Mesodermal cell (in vitro differentiated cells): ENCODE measurements at regions not wholly inside any gene's neighbourhood (a gene's known extent, or its start where the extent isn't known, plus 50 kb on each side); places are given as distances from the start of the nearest gene placed in this dataset.

ENCODE experiments used
- H3K27ac ChIP-seq: 2 replicates; pipeline ENCODE4 v1.7.0; 2013; ENCODE audit warnings: mild to moderate bottlenecking, low read depth, low read length, moderate library complexity; ENCODE audit not compliant: severe bottlenecking
- H3K36me3 ChIP-seq: 2 replicates; pipeline ENCODE4 v1.7.1; 2013; ENCODE audit warnings: mild to moderate bottlenecking, low read length, moderate library complexity; ENCODE audit not compliant: control insufficient read depth, insufficient read depth
- H3K4me1 ChIP-seq: one replicate; pipeline ENCODE4 v1.7.1; 2013; ENCODE audit warnings: mild to moderate bottlenecking, low read length; ENCODE audit not compliant: insufficient read depth, control insufficient read depth, poor library complexity, severe bottlenecking
- H3K4me3 ChIP-seq: 2 replicates; pipeline ENCODE4 v1.7.0; 2013; ENCODE audit warnings: low read length, control low read depth, mild to moderate bottlenecking; ENCODE audit not compliant: insufficient read depth, poor library complexity, severe bottlenecking; ENCODE audit errors: extremely low read depth
- H3K9me3 ChIP-seq: 2 replicates; pipeline ENCODE4 v1.7.1; 2013; ENCODE audit warnings: mild to moderate bottlenecking, low read length, moderate library complexity; ENCODE audit not compliant: control insufficient read depth
- WGBS, 2 experiments: methylation state at CpG; one replicate each; pipeline ENCODE4 v1.1.5; 2013; ENCODE audit warnings: missing lambda C conversion rate in 2 of 2; ENCODE audit not compliant: insufficient coverage in 2 of 2; 5-methylcytosine and 5-hydroxymethylcytosine counted together

DNA sequence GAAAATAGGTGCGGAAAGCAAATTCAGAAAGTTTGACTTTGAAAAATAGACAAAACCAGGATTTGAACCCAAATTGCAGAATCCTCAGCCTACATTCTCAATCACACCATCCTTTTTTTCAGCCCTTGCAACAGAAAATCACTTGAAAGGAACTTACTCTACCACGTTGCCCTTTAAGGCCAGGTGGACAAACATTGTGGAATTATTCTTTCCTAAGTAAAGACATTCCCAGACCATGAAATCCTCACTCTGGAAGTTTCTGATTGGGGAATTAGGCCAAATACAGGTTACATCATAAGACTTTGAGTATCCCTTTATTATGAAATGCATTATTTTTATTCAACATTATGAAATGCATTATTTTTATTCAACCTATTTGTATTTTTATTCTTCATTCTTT lies 259.4 kb downstream of the RAD51AP2 start:
- WGBS, 2 experiments, result 100% methylated on average over 1 to 2 of the region's 2 CpGs
- no peaks in the 10 kb centered on the region for H3K9me3 ChIP-seq
- H3K4me1 ChIP-seq, result peaks cover 2% of the 10 kb centered on the region
- H3K27ac ChIP-seq, result no peak overlapping the region
- no peak overlapping the region for H3K4me3 ChIP-seq
- H3K36me3 ChIP-seq, result no peaks in the 10 kb centered on the region

DNA sequence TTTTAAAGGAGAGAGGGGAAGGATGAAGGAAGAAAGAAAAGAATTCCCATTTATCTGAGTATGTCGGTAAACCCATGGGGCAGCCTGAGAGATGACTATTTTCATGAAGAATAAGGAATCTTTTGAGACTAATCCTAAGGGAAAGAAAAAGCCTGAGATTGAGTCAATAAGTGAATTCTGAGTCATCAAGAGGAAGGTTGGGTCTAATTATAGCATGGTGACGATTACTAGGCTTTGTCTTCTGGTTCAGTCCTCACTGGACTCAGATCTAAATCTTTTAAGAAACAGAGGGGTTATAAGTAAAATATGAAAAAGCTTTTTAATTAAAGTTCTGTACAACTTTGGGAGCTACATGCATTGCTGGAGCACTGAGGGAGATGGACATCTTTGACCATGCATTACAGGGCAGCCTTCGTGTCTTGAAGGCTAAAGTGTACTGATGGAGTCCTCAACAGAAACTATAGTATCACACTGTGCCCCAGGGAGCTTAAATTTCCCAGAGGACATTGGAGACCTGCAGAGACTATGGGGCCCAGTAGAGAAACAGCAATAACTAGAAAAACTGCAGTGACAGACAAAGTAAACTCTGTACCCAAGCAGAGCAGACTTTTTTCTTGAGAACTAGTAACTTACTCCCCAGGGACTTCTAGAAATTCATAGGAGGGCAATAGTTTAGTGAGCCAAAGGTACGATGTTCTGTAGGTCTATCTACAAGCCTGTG lies 260.9 kb downstream of the RAD51AP2 start:
- WGBS, 2 experiments, result 56 to 66% methylated on average over 3 of the region's 4 CpGs
- Histone ChIP-seq H3K27ac (no peak overlapping the region), H3K4me3 (no peak overlapping the region), H3K9me3 (no peaks in the 10 kb centered on the region), H3K4me1 (peaks cover 2% of the 10 kb centered on the region), H3K36me3 (no peaks in the 10 kb centered on the region)

DNA sequence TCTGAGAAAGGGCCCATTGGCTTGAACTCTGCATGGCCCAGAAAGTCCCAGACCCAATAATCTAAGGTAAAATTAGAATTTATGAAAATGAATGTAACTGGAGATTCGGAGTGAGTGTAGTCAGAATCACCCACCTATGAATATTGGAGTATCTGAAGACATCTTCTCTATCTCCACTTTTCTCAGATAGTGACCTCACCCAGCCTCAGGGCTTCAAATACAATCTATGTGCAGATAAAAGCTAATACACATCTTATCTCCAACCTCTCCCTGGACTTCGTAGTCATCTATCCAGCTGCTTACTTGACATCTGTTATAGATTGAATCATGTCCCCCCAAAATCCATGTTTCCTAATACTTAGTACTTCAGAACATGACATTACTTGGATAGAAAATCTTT lies 263.2 kb downstream of the RAD51AP2 start:
- Histone ChIP-seq H3K27ac (no peak overlapping the region), H3K4me3 (no peak overlapping the region), H3K9me3 (no peaks in the 10 kb centered on the region), H3K4me1 (peaks cover 2% of the 10 kb centered on the region), H3K36me3 (no peaks in the 10 kb centered on the region)
- WGBS, 2 experiments, result 78% methylated on average over 1 of the region's 2 CpGs; no CpG with 5 or more reads in 1 of the 2 experiments

DNA sequence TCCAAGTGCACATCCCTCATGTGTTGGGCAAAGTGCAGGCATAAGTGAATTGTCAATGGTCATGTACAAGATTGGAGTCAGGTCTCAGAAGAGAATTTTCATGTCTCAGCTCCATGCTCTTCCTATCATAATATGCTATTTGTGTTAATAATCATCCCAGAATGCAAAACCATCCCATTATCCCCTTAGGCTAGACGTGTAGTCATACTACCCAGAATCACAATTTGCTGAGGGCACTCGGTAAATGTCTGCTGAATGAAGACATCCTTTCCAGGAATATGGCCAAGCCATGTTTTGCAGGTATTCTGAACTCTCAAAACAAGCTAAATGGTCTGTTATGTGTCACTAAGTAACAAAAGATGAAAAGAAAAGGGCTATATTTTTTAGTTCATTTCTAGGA lies 263.8 kb downstream of the RAD51AP2 start:
- H3K9me3 ChIP-seq, result no peaks in the 10 kb centered on the region
- WGBS, 2 experiments, result 80 to 100% methylated on average over 1 to 2 of the region's 2 CpGs
- H3K4me3 ChIP-seq, result no peak overlapping the region
- no peak overlapping the region for H3K27ac ChIP-seq
- no peaks in the 10 kb centered on the region for H3K36me3 ChIP-seq
- H3K4me1 ChIP-seq, result peaks cover 2% of the 10 kb centered on the region

DNA sequence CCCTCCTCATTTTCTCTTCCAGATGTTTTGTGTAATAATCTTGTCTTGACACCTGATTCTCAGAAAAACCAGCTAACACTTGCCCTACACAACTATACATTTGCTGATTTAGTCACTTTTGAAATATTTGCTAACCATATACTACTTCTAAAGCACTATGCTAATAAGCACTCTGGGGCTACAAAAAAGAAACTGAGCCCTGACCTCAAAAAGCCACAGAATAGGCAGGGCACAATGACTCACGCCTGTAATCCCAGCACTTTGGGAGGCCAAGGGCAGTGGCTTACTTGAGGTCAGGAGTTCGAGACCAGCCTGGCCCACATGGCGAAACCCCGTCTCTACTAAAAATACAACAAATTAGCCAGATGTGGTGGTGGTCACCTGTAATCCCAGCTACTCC lies 266.0 kb downstream of the RAD51AP2 start:
- WGBS, 2 experiments, result 76 to 81% methylated on average over 4 of the region's 4 CpGs
- H3K9me3 ChIP-seq, result no peaks in the 10 kb centered on the region
- H3K4me1 ChIP-seq, result peaks cover under 1% of the 10 kb centered on the region
- no peaks in the 10 kb centered on the region for H3K36me3 ChIP-seq
- no peak overlapping the region for H3K4me3 ChIP-seq
- no peak overlapping the region for H3K27ac ChIP-seq

DNA sequence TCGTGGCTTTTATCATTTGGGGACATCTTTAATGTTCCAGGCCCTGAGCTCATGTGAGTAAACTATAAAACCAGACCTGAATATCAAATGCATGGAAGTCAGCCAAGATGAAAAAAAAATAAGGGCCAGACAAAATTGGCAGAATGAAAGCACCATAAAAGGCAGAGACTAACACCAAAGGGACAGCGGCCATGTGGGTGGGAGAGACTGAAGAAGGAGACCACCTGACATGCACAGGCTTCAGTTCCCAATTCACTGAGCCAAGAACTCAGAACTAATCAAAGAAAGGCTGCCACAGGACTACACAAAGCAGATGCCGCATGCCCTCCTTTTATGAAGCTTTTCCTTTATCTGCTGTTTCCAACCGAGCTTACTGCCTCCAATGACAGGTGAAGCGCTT lies 267.1 kb downstream of the RAD51AP2 start:
- 87 to 97% methylated on average over 5 of the region's 5 CpGs for WGBS, 2 experiments
- H3K4me1 ChIP-seq, result no peaks in the 10 kb centered on the region
- no peaks in the 10 kb centered on the region for H3K9me3 ChIP-seq

DNA sequence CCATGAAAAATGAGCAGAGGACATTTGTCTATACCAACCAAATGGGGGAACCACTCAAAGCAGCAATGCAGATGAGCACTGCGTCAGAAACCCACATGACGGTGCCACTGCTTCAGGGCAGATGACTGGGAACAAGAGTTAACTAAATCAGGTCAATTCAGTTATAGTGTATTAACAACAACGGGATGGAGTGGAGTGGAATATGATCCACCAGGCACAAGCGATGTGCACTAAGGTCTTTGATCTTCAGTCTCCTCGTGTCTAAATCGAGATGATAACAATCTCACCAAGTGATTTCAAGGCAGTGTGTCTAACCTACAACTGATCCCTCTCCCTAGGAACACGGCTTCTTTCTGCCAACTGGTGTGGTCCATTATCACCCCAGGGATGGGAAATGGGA lies 269.0 kb downstream of the RAD51AP2 start:
- Histone ChIP-seq H3K4me1 (no peaks in the 10 kb centered on the region), H3K4me3 (no peak overlapping the region), H3K9me3 (no peaks in the 10 kb centered on the region), H3K36me3 (no peaks in the 10 kb centered on the region), H3K27ac (no peak overlapping the region)
- WGBS, 2 experiments, result 90 to 94% methylated on average over 5 of the region's 7 CpGs

More for the DNA sequence above, 267.1 kb downstream of the RAD51AP2 start:
- no peak overlapping the region for H3K4me3 ChIP-seq
- H3K36me3 ChIP-seq, result no peaks in the 10 kb centered on the region
- no peak overlapping the region for H3K27ac ChIP-seq

DNA sequence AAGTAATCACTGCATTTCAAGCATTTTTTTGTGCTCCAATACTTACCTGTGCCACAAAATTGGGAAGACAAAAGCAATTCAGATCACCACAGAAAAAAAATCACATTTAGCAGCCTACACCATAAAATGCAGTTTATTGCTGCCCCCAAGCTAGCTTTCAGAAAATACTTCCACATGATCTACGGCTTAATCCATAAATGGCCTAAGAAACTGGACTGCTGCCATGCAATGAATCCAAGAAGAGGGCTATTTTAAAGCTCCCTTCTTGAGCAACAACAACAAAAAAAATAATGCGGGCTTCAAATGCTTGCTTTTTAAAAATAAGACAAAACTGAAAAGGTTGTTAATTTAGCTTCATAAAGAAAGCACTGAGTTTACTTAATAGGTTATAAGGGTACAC lies 272.3 kb downstream of the RAD51AP2 start:
- WGBS, 2 experiments, result 100% methylated on average over 1 of the region's 2 CpGs
- H3K27ac ChIP-seq, result no peak overlapping the region
- no peaks in the 10 kb centered on the region for H3K36me3 ChIP-seq
- H3K4me1 ChIP-seq, result no peaks in the 10 kb centered on the region
- H3K4me3 ChIP-seq, result no peak overlapping the region
- no peaks in the 10 kb centered on the region for H3K9me3 ChIP-seq

DNA sequence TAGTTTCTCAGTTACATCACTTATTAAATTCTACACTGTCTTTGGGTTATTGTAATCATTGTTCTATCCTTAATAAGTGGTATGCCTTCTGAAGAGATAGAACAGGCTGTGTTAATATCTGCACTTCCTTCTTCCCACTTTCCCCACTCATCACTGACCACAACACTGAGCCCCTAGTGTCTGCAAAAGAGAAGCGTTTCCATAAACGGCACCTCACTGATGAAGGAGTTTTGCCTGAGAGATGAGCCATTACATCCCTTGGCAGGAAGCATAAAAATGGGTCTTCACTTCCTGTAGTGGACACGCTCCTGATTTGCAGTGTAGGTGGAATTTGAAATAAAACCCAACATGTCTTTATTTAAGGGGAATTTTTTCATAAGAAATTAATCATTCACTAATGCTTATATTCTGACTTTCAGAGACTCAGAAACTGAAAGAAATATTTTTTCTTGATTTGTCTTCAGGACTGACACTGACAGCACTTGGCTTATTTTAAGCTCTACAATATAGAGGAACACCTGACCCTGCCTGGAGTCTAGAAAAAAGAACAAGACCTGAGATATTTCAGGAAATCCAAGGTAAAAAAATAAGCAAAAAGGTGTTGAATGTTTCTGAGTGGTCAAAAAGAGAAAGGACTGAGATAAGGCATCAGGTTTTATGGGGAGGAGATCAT lies 275.3 kb downstream of the RAD51AP2 start:
- Histone ChIP-seq H3K27ac (no peak overlapping the region), H3K36me3 (no peaks in the 10 kb centered on the region), H3K9me3 (no peaks in the 10 kb centered on the region), H3K4me1 (no peaks in the 10 kb centered on the region), H3K4me3 (no peak overlapping the region)
- 100% methylated on average over 1 of the region's 3 CpGs; no CpG with 5 or more reads in 1 of the 2 experiments for WGBS, 2 experiments

DNA sequence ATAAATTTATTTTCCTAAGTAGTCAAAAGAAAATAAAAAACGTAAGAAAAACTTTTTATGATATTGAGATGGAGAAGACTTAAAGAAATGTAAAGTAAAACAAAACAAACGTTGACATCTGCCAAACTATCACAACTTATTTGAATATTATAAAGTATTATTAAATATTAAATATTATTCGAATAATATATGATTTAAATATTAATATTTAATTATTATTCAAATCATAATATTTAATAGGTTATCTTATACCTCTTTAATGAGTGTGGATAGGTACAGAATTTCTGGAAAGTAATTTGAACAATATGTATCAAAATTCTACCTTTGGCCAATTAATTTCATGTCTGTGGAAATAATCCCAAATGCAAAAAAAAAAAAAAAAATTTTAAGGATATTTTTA lies 278.7 kb downstream of the RAD51AP2 start:
- Histone ChIP-seq H3K4me1 (no peaks in the 10 kb centered on the region), H3K4me3 (no peak overlapping the region), H3K9me3 (no peaks in the 10 kb centered on the region), H3K36me3 (no peaks in the 10 kb centered on the region), H3K27ac (no peak overlapping the region)
- WGBS, 2 experiments, result no CpG with 5 or more reads among the region's 3 CpGs

DNA sequence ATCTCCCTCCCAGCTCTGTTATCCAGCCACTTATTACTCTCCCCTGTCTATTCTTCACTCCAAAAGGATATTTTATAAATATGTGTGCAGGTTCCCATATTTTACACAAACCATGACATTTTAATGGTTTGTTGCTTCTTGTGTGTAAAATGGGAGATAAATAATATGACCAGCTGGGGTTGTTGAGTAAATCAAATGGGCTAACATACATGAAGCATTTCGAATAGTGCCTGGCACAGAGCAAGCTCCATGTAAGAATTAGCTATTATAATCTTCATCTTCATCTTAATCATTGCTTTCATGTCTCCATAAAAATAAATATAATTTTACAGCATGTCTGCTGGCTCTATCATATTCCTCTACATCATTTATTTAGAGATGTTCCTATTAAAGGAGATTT lies 283.1 kb downstream of the RAD51AP2 start:
- WGBS, 2 experiments, result no CpG with 5 or more reads among the region's 1 CpG
- no peak overlapping the region for H3K27ac ChIP-seq
- H3K4me1 ChIP-seq, result no peaks in the 10 kb centered on the region
- no peak overlapping the region for H3K4me3 ChIP-seq
- H3K36me3 ChIP-seq, result no peaks in the 10 kb centered on the region
- H3K9me3 ChIP-seq, result no peaks in the 10 kb centered on the region
